Hepatocyte (in vitro differentiated cells): ENCODE measurements at regions not wholly inside any gene's neighbourhood (a gene's known extent, or its start where the extent isn't known, plus 50 kb on each side); places are given as distances from the start of the nearest gene placed in this dataset.

Experiments used
- CTCF ChIP-seq: fragments of 200-600 bp; sonication (generic); IDR thresholded peaks from 2 replicates; pipeline ENCODE4 v1.5.1; 2016; ENCODE audit warnings: antibody characterized with exemption, mild to moderate bottlenecking; ENCODE audit not compliant: poor library complexity
- EZH2 ChIP-seq: fragments of 200-600 bp; sonication (generic); IDR thresholded peaks from 2 replicates; pipeline ENCODE4 v1.6.1; 2016; ENCODE audit warnings: antibody characterized with exemption, mild to moderate bottlenecking, borderline replicate concordance

- TF ChIP-seq EZH2, result no peak
- no peak for TF ChIP-seq CTCF
These were observed 159.8 kb upstream of the TMEM260 start for GRCh38 chr14:56419750-56420149.
